Breast epithelium (tissue), 4 donors: ENCODE measurements at regions not wholly inside any gene's neighbourhood (a gene's known extent, or its start where the extent isn't known, plus 50 kb on each side); places are given as distances from the start of the nearest gene placed in this dataset.
"Not testable (repeated sequence)": the region's sequence is repeated elsewhere in the genome, so short reads cannot be mapped to it uniquely, and the experiment has no call there.

Source experiments
- DNase-seq, 2 donors: peaks; one replicate each; pipeline ENCODE4 v3.0.0-alpha.2; 2019; ENCODE audit warnings: low spot score in 2 of 2
- H3K27ac ChIP-seq, 2 donors: fragments of 200-600 bp; sonication (generic) in 1 of 2; one replicate each; pipeline ENCODE4 v1.5.1; 2016 to 2019; ENCODE audit warnings: mild to moderate bottlenecking in 1 of 2
- H3K27me3 ChIP-seq, 2 donors: fragments of 200-600 bp; sonication (generic) in 1 of 2; one replicate each; pipeline versions ENCODE4 v1.5.1 to v1.6.0; 2017 to 2019; ENCODE audit warnings: control low read depth in 1 of 2, mild to moderate bottlenecking in 1 of 2
- H3K36me3 ChIP-seq: fragments of 200-600 bp; one replicate; pipeline ENCODE4 v1.5.1; 2019
- H3K4me1 ChIP-seq, 2 donors: fragments of 200-600 bp; sonication (generic); one replicate each; pipeline ENCODE4 v1.5.1; 2016 to 2019; ENCODE audit warnings: control low read depth in 1 of 2
- H3K4me3 ChIP-seq, 3 donors: fragments of 200-600 bp; sonication (generic); 1 replicate in 2 of 3; 2 replicates in 1 of 3; pipeline ENCODE4 v1.5.1; 2016 to 2019; ENCODE audit warnings: mild to moderate bottlenecking in 3 of 3, moderate library complexity in 2 of 3
- H3K9me3 ChIP-seq, 2 donors: fragments of 200-600 bp; sonication (generic) in 1 of 2; one replicate each; pipeline ENCODE4 v1.5.1; 2016 to 2019; ENCODE audit warnings: control low read depth in 1 of 2
- CTCF ChIP-seq, 3 donors: fragments of 450-650 bp; IDR thresholded peaks; one replicate each; pipeline ENCODE4 v1.5.1; 2016 to 2017; ENCODE audit warnings: antibody characterized with exemption in 3 of 3, mild to moderate bottlenecking in 3 of 3, moderate library complexity in 3 of 3
- POLR2A ChIP-seq: fragments of 450-650 bp; IDR thresholded peaks from one replicate; pipeline ENCODE4 v1.6.1; 2016; ENCODE audit warnings: antibody characterized with exemption, mild to moderate bottlenecking, moderate library complexity
- POLR2AphosphoS5 ChIP-seq, 3 donors: sonication (generic); formaldehyde crosslinking; IDR thresholded peaks; one replicate each; pipeline ENCODE4 v1.6.1; 2017; ENCODE audit warnings: antibody characterized with exemption in 3 of 3
- intact Hi-C: fragments of 100-400 bp; cut with DNase I; formaldehyde crosslinking; loops from one replicate; pipeline ENCODE4 v1.15.1; 2023; ENCODE audit warnings: low total_unique reads

- no peak overlapping the region for H3K4me3 ChIP-seq
- no peaks in the 10 kb centered on the region for H3K27me3 ChIP-seq
- no peaks in the 10 kb centered on the region for H3K36me3 ChIP-seq
- intact Hi-C loops: no loop called here
- no peaks in the 10 kb centered on the region for H3K4me1 ChIP-seq
- H3K27ac ChIP-seq: no peak overlapping the region
- DNase-seq: no peak
- H3K9me3 ChIP-seq: no peaks in the 10 kb centered on the region
- no peak for TF ChIP-seq CTCF (IDR thresholded peaks at IDR 0.05)
Measured at GRCh38 chr13:70516226-70516625, 408.0 kb upstream of the KLHL1 start.

DNA sequence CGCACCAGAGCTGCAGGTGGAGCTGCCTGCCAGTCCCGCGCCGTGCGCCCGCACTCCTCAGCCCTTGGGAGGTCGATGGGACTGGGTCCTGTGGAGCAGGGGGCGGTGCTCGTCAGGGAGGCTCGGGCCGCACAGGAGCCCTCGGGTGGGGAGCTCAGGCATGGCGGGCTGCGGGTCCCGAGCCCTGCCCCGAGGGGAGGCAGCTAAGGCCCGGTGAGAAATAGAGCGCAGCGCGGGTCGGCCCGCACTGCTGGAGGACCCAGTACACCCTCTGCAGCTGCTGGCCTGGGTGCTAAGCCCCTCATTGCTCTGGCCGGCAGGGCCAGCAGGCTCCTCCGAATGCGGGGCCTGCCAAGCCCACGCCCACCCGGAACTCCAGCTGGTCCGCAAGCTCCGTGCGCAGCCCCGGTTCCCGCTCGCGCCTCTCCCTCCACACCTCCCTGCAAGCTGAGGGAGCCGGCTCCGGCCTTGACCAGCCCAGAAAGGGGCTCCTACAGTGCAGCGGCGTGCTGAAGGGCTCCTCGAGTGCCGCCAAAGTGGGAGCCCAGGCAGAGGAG lies 403.7 kb upstream of the KLHL1 start:
- H3K27me3 ChIP-seq, DNase-seq, intact Hi-C loops, H3K27ac ChIP-seq, H3K4me1 ChIP-seq, H3K4me3 ChIP-seq, H3K9me3 ChIP-seq, H3K36me3 ChIP-seq: not testable (repeated sequence)

DNA sequence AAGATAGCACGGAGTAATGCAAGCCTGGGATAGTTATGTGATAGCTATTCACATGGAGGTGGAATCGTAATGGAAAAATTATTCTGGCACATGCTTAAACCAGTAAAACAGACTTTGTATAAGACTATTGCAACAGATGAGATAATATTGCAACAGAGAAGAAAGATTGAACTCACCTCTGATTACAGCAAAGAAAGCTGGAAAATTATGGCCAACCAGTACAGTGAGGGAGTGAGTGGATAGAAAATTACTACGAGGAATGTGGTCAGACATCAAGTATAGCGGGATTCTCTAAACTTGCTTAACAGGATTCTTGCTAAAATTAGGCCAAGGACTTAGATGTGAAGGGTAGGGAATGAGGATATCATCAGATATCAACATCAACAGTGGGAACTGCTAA lies 397.6 kb upstream of the KLHL1 start:
- Histone ChIP-seq H3K27me3 (no peaks in the 10 kb centered on the region), H3K4me1 (no peaks in the 10 kb centered on the region), H3K9me3 (no peaks in the 10 kb centered on the region), H3K4me3 (no peak overlapping the region), H3K27ac (no peak overlapping the region), H3K36me3 (no peaks in the 10 kb centered on the region)
- intact Hi-C loops: no loop called here
- no peak for DNase-seq
- TF ChIP-seq POLR2A (no peak), POLR2AphosphoS5 (IDR thresholded peaks at IDR 0.05) (no peak), CTCF (IDR thresholded peaks at IDR 0.05) (no peak)

DNA sequence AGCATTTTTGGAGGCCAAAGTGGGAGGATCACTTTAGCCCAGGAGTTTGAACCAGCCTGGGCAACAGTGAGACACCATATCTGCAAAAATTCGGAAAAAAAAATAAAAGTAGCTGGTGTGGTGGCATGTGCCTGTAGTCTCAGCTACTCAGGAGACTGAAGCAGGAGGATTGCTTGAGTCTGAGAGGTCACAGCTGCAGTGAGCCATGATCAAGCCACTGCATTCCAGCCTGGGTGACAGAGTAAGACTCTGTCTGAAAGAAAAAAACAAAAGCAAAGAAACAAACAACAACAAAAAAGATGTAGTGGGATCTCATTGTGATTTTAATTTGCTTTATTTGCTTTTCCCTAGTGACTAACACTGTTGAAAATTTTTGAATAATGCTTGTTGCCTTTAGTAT lies 394.7 kb upstream of the KLHL1 start:
- H3K4me3 ChIP-seq: no peak overlapping the region
- intact Hi-C loops: no loop called here
- no peaks in the 10 kb centered on the region for H3K4me1 ChIP-seq
- H3K36me3 ChIP-seq: no peaks in the 10 kb centered on the region
- H3K9me3 ChIP-seq: no peaks in the 10 kb centered on the region
- H3K27me3 ChIP-seq: no peaks in the 10 kb centered on the region
- no peak overlapping the region for H3K27ac ChIP-seq
- TF ChIP-seq POLR2A (no peak), CTCF (IDR thresholded peaks at IDR 0.05) (no peak), POLR2AphosphoS5 (IDR thresholded peaks at IDR 0.05) (no peak)
- DNase-seq: no peak

GRCh38 chr13:70490320-70490935 lies 382.2 kb upstream of the KLHL1 start:
- DNase-seq: no peak
- no peaks in the 10 kb centered on the region for H3K27me3 ChIP-seq
- no peak overlapping the region for H3K4me3 ChIP-seq
- intact Hi-C loops: loop anchor here (2.0 kb wide), 1 partner anchor 14 kb away; no protein-coding TSS in a partner anchor
- H3K27ac ChIP-seq: no peak overlapping the region
- peaks cover 0 to 23% of the 10 kb centered on the region in 2 donors for H3K9me3 ChIP-seq
- no peaks in the 10 kb centered on the region for H3K4me1 ChIP-seq
- H3K36me3 ChIP-seq: no peaks in the 10 kb centered on the region
- no peak for TF ChIP-seq POLR2A
- no peak for TF ChIP-seq CTCF (IDR thresholded peaks at IDR 0.05)
- no peak for TF ChIP-seq POLR2AphosphoS5 (IDR thresholded peaks at IDR 0.05)

DNA sequence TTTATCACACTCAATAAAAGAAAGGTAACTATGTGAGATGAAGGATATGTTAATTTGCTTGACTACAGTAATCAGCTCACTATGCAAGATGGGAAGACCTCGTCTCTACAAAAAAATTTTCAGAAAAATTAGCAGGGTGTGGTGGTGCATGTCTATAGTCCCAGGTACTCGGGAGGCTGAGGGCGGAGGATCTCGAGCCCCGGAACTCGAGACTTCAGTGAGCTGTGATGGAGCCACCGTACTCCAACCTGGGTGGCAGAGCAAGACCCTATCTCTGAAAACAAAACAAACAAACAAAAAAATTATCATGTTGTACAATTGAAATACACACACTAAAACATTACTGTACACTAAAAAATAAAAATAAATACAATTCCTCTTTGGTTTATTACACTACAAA lies 376.7 kb upstream of the KLHL1 start:
- Histone ChIP-seq H3K36me3 (no peaks in the 10 kb centered on the region), H3K4me3 (no peak overlapping the region), H3K9me3 (peaks cover 0 to 7% of the 10 kb centered on the region in 2 donors), H3K27me3 (no peaks in the 10 kb centered on the region), H3K4me1 (no peaks in the 10 kb centered on the region), H3K27ac (no peak overlapping the region)
- intact Hi-C loops: no loop called here
- no peak for DNase-seq
- no peak for TF ChIP-seq CTCF (IDR thresholded peaks at IDR 0.05)
- no peak for TF ChIP-seq POLR2A
- TF ChIP-seq POLR2AphosphoS5 (IDR thresholded peaks at IDR 0.05): no peak
